ENCODE measurements at regions not wholly inside any gene's neighbourhood (a gene's known extent, or its start where the extent isn't known, plus 50 kb on each side); places are given as distances from the start of the nearest gene placed in this dataset.

- TF ChIP-seq CTCF (IDR thresholded peaks at IDR 0.05) = no peak
- no peak for TF ChIP-seq POLR2A (IDR thresholded peaks at IDR 0.05)
- no peak for TF ChIP-seq POLR2AphosphoS5 (IDR thresholded peaks at IDR 0.05)
- TF ChIP-seq EP300 (IDR thresholded peaks at IDR 0.05; ENCODE audit: low read depth) = no peak
These were observed 222.8 kb downstream of the SNCAIP start for GRCh38 chr5:122534829-122535228.

Measured in transverse colon (tissue), 4 donors.